SKM-1 (cell line): ENCODE measurements at regions not wholly inside any gene's neighbourhood (a gene's known extent, or its start where the extent isn't known, plus 50 kb on each side); places are given as distances from the start of the nearest gene placed in this dataset.
"Not testable (repeated sequence)": the region's sequence is repeated elsewhere in the genome, so short reads cannot be mapped to it uniquely, and the experiment has no call there.

ENCODE experiments used
- DNase-seq: peaks from one replicate; lab custom pipeline; 2025; ENCODE audit not compliant: unreplicated experiment; lab: John Stamatoyannopoulos, UW

GRCh38 chr10:33626798-33627466 lies 292.5 kb upstream of the NRP1 start:
- DNase-seq = no peak

- no peak for DNase-seq
Observed at GRCh38 chr10:33623669-33624068, 289.2 kb upstream of the NRP1 start.

- no peak for DNase-seq
Observed at GRCh38 chr10:33621101-33621500, 286.6 kb upstream of the NRP1 start.

GRCh38 chr10:33618196-33618595 lies 283.7 kb upstream of the NRP1 start:
- DNase-seq = peak; percentile 44

- no peak for DNase-seq
Observed at GRCh38 chr10:33617381-33618080, 283.1 kb upstream of the NRP1 start.

- no peak for DNase-seq
Observed at GRCh38 chr10:33616956-33617355, 282.5 kb upstream of the NRP1 start.

- DNase-seq = peak; percentile 12
Observed at GRCh38 chr10:33612551-33612950, 278.1 kb upstream of the NRP1 start.

- no peak for DNase-seq
Observed at GRCh38 chr10:33612116-33612515, 277.6 kb upstream of the NRP1 start.

- DNase-seq = no peak
Observed at GRCh38 chr10:33611423-33611822, 277.0 kb upstream of the NRP1 start.

GRCh38 chr10:33609546-33609945 lies 275.1 kb upstream of the NRP1 start:
- no peak for DNase-seq

GRCh38 chr10:33602278-33602677 lies 267.8 kb upstream of the NRP1 start:
- no peak for DNase-seq

GRCh38 chr10:33600381-33600780 lies 265.9 kb upstream of the NRP1 start:
- no peak for DNase-seq

- DNase-seq = no peak
Observed at GRCh38 chr10:33596422-33596821, 262.0 kb upstream of the NRP1 start.

- DNase-seq = no peak
Observed at GRCh38 chr10:33594475-33594874, 260.0 kb upstream of the NRP1 start.

- DNase-seq = no peak
Observed at GRCh38 chr10:33588974-33589600, 254.6 kb upstream of the NRP1 start.

- DNase-seq = not testable (repeated sequence)
Observed at GRCh38 chr10:33584596-33584995, 250.1 kb upstream of the NRP1 start.

GRCh38 chr10:33579996-33580395 lies 245.5 kb upstream of the NRP1 start:
- DNase-seq = no peak

- DNase-seq = no peak
Observed at GRCh38 chr10:33573606-33574005, 239.1 kb upstream of the NRP1 start.

- no peak for DNase-seq
Observed at GRCh38 chr10:33571616-33572015, 237.1 kb upstream of the NRP1 start.

- peak; percentile 23 for DNase-seq
Observed at GRCh38 chr10:33570495-33570894, 236.0 kb upstream of the NRP1 start.

- no peak for DNase-seq
Observed at GRCh38 chr10:33569702-33570101, 235.2 kb upstream of the NRP1 start.

- no peak for DNase-seq
Observed at GRCh38 chr10:33566426-33566825, 232.0 kb upstream of the NRP1 start.
